IMR-90 (cell line): ENCODE measurements at regions not wholly inside any gene's neighbourhood (a gene's known extent, or its start where the extent isn't known, plus 50 kb on each side); places are given as distances from the start of the nearest gene placed in this dataset.

Source experiments
- ATAC-seq: fragments of 200-7000 bp; cut with Tn5 transposase; 2 replicates; pipeline ENCODE4 v1.9.1; 2020; ENCODE audit warnings: low read depth, mild to moderate bottlenecking, moderate library complexity
- BruUV-seq: library from RNA; stranded (reverse); fragments of 400-500 nt; replicated peaks from 2 replicates; lab custom pipeline; 2021; lab: Mats Ljungman, UMichigan
- CTCF ChIA-PET: fragments of 300-600 bp; formaldehyde crosslinking; extraction: SDS; loops from one replicate; lab custom pipeline; 2021; ENCODE audit warnings: antibody characterized with exemption; lab: Yijun Ruan, JAX
- POLR2A ChIA-PET: fragments of 300-600 bp; sonication (Branson Sonifier 250); formaldehyde crosslinking; loops from one replicate; lab custom pipeline; 2022; ENCODE audit warnings: antibody characterized with exemption; ENCODE audit not compliant: unreplicated experiment; lab: Charles Lee
- DNase-seq: peaks from one replicate; pipeline ENCODE4 v3.0.0; 2013
- H2AFZ ChIP-seq: replicated peaks from 2 replicates; pipeline ENCODE3; 2013; ENCODE audit warnings: low read length, mild to moderate bottlenecking; ENCODE audit not compliant: poor library complexity
- H2AK5ac ChIP-seq: 2 replicates; pipeline ENCODE4 v1.6.1; 2013; ENCODE audit warnings: low read depth, low read length, inconsistent platforms
- H2AK9ac ChIP-seq: replicated peaks from 2 replicates; pipeline ENCODE3; 2013; ENCODE audit warnings: mild to moderate bottlenecking, low read depth, low read length, moderate library complexity; ENCODE audit not compliant: poor library complexity
- H2BK120ac ChIP-seq: 2 replicates; pipeline ENCODE4 v1.6.1; 2013; ENCODE audit warnings: low read depth, low read length, inconsistent platforms
- H2BK15ac ChIP-seq: 3 replicates; pipeline ENCODE4 v1.6.1; 2013; ENCODE audit warnings: low read depth, low read length, inconsistent platforms
- H2BK20ac ChIP-seq: 2 replicates; pipeline ENCODE4 v1.6.1; 2013; ENCODE audit warnings: low read depth, mild to moderate bottlenecking, inconsistent platforms, low read length, moderate library complexity
- H2BK5ac ChIP-seq: 2 replicates; pipeline ENCODE4 v1.6.1; 2013; ENCODE audit warnings: mild to moderate bottlenecking, low read depth, low read length, inconsistent platforms; ENCODE audit not compliant: poor library complexity, severe bottlenecking
- H3K14ac ChIP-seq: replicated peaks from 2 replicates; pipeline ENCODE4 v1.6.1; 2013; ENCODE audit warnings: low read depth, low read length, inconsistent platforms
- H3K18ac ChIP-seq: 2 replicates; pipeline ENCODE4 v1.6.1; 2013; ENCODE audit warnings: low read depth, low read length, control low read depth
- H3K23ac ChIP-seq: 2 replicates; pipeline ENCODE4 v1.6.1; 2013; ENCODE audit warnings: low read depth, low read length, inconsistent platforms
- H3K27ac ChIP-seq: 2 replicates; pipeline ENCODE4 v1.5.1; 2013; ENCODE audit warnings: mild to moderate bottlenecking, control low read depth, low read length; ENCODE audit not compliant: insufficient read depth
- H3K27me3 ChIP-seq: 2 replicates; pipeline ENCODE4 v1.6.1; 2013; ENCODE audit warnings: low read length; ENCODE audit not compliant: control insufficient read depth, insufficient read depth
- H3K36me3 ChIP-seq: 2 replicates; pipeline ENCODE4 v1.6.1; 2013; ENCODE audit warnings: low read length, mixed read lengths; ENCODE audit not compliant: control insufficient read depth, insufficient read depth
- H3K4ac ChIP-seq: 2 replicates; pipeline ENCODE4 v1.6.1; 2013; ENCODE audit warnings: low read depth, low read length, inconsistent platforms
- H3K4me1 ChIP-seq: 2 replicates; pipeline ENCODE4 v1.6.1; 2013; ENCODE audit warnings: low read length, mixed read lengths; ENCODE audit not compliant: control insufficient read depth, insufficient read depth
- H3K4me2 ChIP-seq: 2 replicates; pipeline ENCODE4 v1.6.1; 2013; ENCODE audit warnings: low read depth, mild to moderate bottlenecking, control low read depth, low read length, moderate library complexity
- H3K4me3 ChIP-seq: 2 replicates; pipeline ENCODE4 v1.5.1; 2013; ENCODE audit warnings: low read depth, mild to moderate bottlenecking, control low read depth, low read length, moderate library complexity; ENCODE audit not compliant: insufficient read depth
- H3K56ac ChIP-seq: 2 replicates; pipeline ENCODE4 v1.6.1; 2013; ENCODE audit warnings: low read length, inconsistent platforms; ENCODE audit not compliant: insufficient read depth; ENCODE audit errors: extremely low read depth
- H3K79me1 ChIP-seq, 2 experiments: 2 replicates each; pipeline ENCODE4 v1.6.1; 2013; ENCODE audit warnings: low read length in 2 of 2, inconsistent platforms in 1 of 2, low read depth in 1 of 2
- H3K9ac ChIP-seq: 2 replicates; pipeline ENCODE4 v1.6.1; 2013; ENCODE audit warnings: low read depth, low read length, control low read depth
- H3K9me1 ChIP-seq: 2 replicates; pipeline ENCODE4 v1.6.1; 2013; ENCODE audit warnings: low read length, inconsistent platforms; ENCODE audit not compliant: insufficient read depth
- H3K9me3 ChIP-seq: 2 replicates; pipeline ENCODE4 v1.6.1; 2013; ENCODE audit warnings: low read length; ENCODE audit not compliant: control insufficient read depth, insufficient read depth
- H4K20me1 ChIP-seq: 2 replicates; pipeline ENCODE4 v1.6.1; 2013; ENCODE audit warnings: low read length, inconsistent platforms; ENCODE audit not compliant: insufficient read depth
- H4K5ac ChIP-seq: 2 replicates; pipeline ENCODE4 v1.6.1; 2013; ENCODE audit warnings: mild to moderate bottlenecking, low read depth, low read length, control low read depth
- H4K8ac ChIP-seq, 2 experiments: 2 replicates each; pipeline ENCODE4 v1.6.1; 2013; ENCODE audit warnings: low read depth in 2 of 2, low read length in 2 of 2, control low read depth in 1 of 2, inconsistent platforms in 1 of 2
- H4K91ac ChIP-seq: 2 replicates; pipeline ENCODE4 v1.6.1; 2013; ENCODE audit warnings: low read depth, low read length, inconsistent platforms; ENCODE audit not compliant: insufficient read depth
- BHLHE40 ChIP-seq: fragments of 150-350 bp; IDR thresholded peaks from 2 replicates; pipeline ENCODE4 v1.6.1; 2016; ENCODE audit warnings: mild to moderate bottlenecking, low read depth, low read length
- CHD1 ChIP-seq: IDR thresholded peaks from 2 replicates; pipeline ENCODE4 v1.6.1; 2012; ENCODE audit warnings: low read depth, low read length, improper control_type of control experiment
- FOS ChIP-seq: fragments of 150-350 bp; IDR thresholded peaks from 2 replicates; pipeline ENCODE4 v1.6.1; 2016; ENCODE audit warnings: low read depth, low read length
- MAFK ChIP-seq: IDR thresholded peaks from 2 replicates; pipeline ENCODE4 v1.6.1; 2012; ENCODE audit warnings: low read depth, low read length, improper control_type of control experiment
- MAZ ChIP-seq: IDR thresholded peaks from 2 replicates; pipeline ENCODE4 v1.6.1; 2012; ENCODE audit warnings: low read depth, mild to moderate bottlenecking, low read length, improper control_type of control experiment, moderate library complexity, borderline replicate concordance
- MXI1 ChIP-seq: IDR thresholded peaks from 2 replicates; pipeline ENCODE4 v1.6.1; 2012; ENCODE audit warnings: low read depth, mild to moderate bottlenecking, low read length, moderate library complexity, borderline replicate concordance
- NFE2L2 ChIP-seq: fragments of 150-350 bp; IDR thresholded peaks from 2 replicates; pipeline ENCODE4 v1.6.1; 2016; ENCODE audit warnings: low read depth, mild to moderate bottlenecking, low read length
- RAD21 ChIP-seq: IDR thresholded peaks from 2 replicates; pipeline ENCODE4 v1.6.1; 2012; ENCODE audit warnings: low read length, improper control_type of control experiment
- RCOR1 ChIP-seq: IDR thresholded peaks from 2 replicates; pipeline ENCODE4 v1.6.1; 2012; ENCODE audit warnings: mild to moderate bottlenecking, low read length, improper control_type of control experiment; ENCODE audit not compliant: insufficient replicate concordance
- RFX5 ChIP-seq: IDR thresholded peaks from 2 replicates; pipeline ENCODE4 v1.8.0; 2012; ENCODE audit warnings: low read depth, mild to moderate bottlenecking, low read length, moderate library complexity
- SMC3 ChIP-seq: fragments of 150-350 bp; IDR thresholded peaks from 2 replicates; pipeline ENCODE4 v1.6.1; 2016; ENCODE audit warnings: low read depth, mild to moderate bottlenecking, antibody characterized with exemption, low read length, moderate library complexity
- USF2 ChIP-seq: fragments of 150-350 bp; IDR thresholded peaks from 2 replicates; pipeline ENCODE4 v1.6.1; 2017; ENCODE audit warnings: mild to moderate bottlenecking, antibody characterized with exemption, low read length, low read depth
- WGBS, 2 experiments: methylation state at CpG; one replicate each; pipeline versions ENCODE4 v1.1.5 to v1.1.7; 2013; ENCODE audit warnings: missing lambda C conversion rate in 2 of 2; ENCODE audit not compliant: insufficient read length in 1 of 2; ENCODE audit errors: extremely low coverage in 2 of 2; 5-methylcytosine and 5-hydroxymethylcytosine counted together
- dilution Hi-C: fragments of 300-500 bp; cut with HindIII; formaldehyde crosslinking; loops from one replicate; pipeline ENCODE4 v1.14.3; 2018; ENCODE audit warnings: low sequenced_read_pairs; ENCODE audit not compliant: unreplicated experiment
- in situ Hi-C: fragments of 300-500 bp; cut with MboI; formaldehyde crosslinking; loops from 3 replicates; pipeline ENCODE4 v1.14.3; 2019; ENCODE audit warnings: low sequenced_read_pairs, inconsistent platforms, mixed read lengths
- intact Hi-C: fragments of 100-400 bp; cut with micrococcal nuclease; formaldehyde crosslinking; loops from 2 replicates; pipeline ENCODE4 v1.10.0; 2022
- TF ChIP-seq, protein P1 (sequence below): fragments of 150-350 bp; IDR thresholded peaks from 2 replicates; pipeline ENCODE4 v1.6.1; 2016; ENCODE audit warnings: low read depth, mild to moderate bottlenecking, low read length, moderate library complexity, borderline replicate concordance
- TF ChIP-seq, protein P2 (sequence below): conservative IDR thresholded peaks from 2 replicates; pipeline ENCODE4 v1.5.1; 2012; ENCODE audit warnings: mild to moderate bottlenecking, low read depth, low read length, improper control_type of control experiment

- H2AFZ ChIP-seq = no peak overlapping the region
- H3K4me2 ChIP-seq = no peak overlapping the region
- no peaks in the 10 kb centered on the region for H3K9me3 ChIP-seq
- TF ChIP-seq NFE2L2 = no peak
- no peak for TF ChIP-seq FOS
- no peak for TF ChIP-seq RAD21
- TF ChIP-seq MXI1 = no peak
- TF ChIP-seq USF2 = no peak
- TF ChIP-seq, protein P1, sequence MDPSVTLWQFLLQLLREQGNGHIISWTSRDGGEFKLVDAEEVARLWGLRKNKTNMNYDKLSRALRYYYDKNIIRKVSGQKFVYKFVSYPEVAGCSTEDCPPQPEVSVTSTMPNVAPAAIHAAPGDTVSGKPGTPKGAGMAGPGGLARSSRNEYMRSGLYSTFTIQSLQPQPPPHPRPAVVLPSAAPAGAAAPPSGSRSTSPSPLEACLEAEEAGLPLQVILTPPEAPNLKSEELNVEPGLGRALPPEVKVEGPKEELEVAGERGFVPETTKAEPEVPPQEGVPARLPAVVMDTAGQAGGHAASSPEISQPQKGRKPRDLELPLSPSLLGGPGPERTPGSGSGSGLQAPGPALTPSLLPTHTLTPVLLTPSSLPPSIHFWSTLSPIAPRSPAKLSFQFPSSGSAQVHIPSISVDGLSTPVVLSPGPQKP = no peak
- no peak for TF ChIP-seq RFX5
- no peak for TF ChIP-seq CHD1
- TF ChIP-seq, protein P2, sequence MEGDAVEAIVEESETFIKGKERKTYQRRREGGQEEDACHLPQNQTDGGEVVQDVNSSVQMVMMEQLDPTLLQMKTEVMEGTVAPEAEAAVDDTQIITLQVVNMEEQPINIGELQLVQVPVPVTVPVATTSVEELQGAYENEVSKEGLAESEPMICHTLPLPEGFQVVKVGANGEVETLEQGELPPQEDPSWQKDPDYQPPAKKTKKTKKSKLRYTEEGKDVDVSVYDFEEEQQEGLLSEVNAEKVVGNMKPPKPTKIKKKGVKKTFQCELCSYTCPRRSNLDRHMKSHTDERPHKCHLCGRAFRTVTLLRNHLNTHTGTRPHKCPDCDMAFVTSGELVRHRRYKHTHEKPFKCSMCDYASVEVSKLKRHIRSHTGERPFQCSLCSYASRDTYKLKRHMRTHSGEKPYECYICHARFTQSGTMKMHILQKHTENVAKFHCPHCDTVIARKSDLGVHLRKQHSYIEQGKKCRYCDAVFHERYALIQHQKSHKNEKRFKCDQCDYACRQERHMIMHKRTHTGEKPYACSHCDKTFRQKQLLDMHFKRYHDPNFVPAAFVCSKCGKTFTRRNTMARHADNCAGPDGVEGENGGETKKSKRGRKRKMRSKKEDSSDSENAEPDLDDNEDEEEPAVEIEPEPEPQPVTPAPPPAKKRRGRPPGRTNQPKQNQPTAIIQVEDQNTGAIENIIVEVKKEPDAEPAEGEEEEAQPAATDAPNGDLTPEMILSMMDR = no peak
- TF ChIP-seq MAFK = no peak
- no peak for TF ChIP-seq SMC3
- TF ChIP-seq BHLHE40 = no peak
- TF ChIP-seq RCOR1 = no peak
- no peak for TF ChIP-seq MAZ
- H3K18ac ChIP-seq = no peak overlapping the region
- no peaks in the 10 kb centered on the region for H3K4me1 ChIP-seq
- no peak overlapping the region for H2BK15ac ChIP-seq
- H2AK5ac ChIP-seq = no peak overlapping the region
- H3K27ac ChIP-seq = no peak overlapping the region
- intact Hi-C loops = no loop called here
- no peaks in the 10 kb centered on the region for H3K27me3 ChIP-seq
- no peak overlapping the region for H2BK120ac ChIP-seq
- no peak overlapping the region for H3K4me3 ChIP-seq
- H3K36me3 ChIP-seq = no peaks in the 10 kb centered on the region
- H3K79me1 ChIP-seq = no peaks in the 10 kb centered on the region
- H3K23ac ChIP-seq = no peak overlapping the region
- POLR2A ChIA-PET = no interaction called here
- in situ Hi-C loops = no loop called here
- H3K56ac ChIP-seq = no peak overlapping the region
- DNase-seq = no peak
- ATAC-seq = no peak
- H4K91ac ChIP-seq = no peak overlapping the region
- no peak overlapping the region for H3K9ac ChIP-seq
- CTCF ChIA-PET = no interaction called here
- no peak overlapping the region for H4K8ac ChIP-seq
- no peak overlapping the region for H2BK5ac ChIP-seq
- no peaks in the 10 kb centered on the region for H4K20me1 ChIP-seq
- no peaks in the 10 kb centered on the region for H3K9me1 ChIP-seq
- no TSS peak for BruUV-seq
- no peak overlapping the region for H2AK9ac ChIP-seq
- H2BK20ac ChIP-seq = no peak overlapping the region
- no peak overlapping the region for H3K14ac ChIP-seq
- 33% methylated on average over 1 of the region's 4 CpGs; no CpG with 5 or more reads in 1 of the 2 experiments for WGBS, 2 experiments
- no peak overlapping the region for H4K5ac ChIP-seq
- no peak overlapping the region for H3K4ac ChIP-seq
- dilution Hi-C loops = no loop called here
Observed at GRCh38 chr13:26829716-26830115, 69.1 kb upstream of the GPR12 start.
